GM21367 (cell line): ENCODE measurements at regions not wholly inside any gene's neighbourhood (a gene's known extent, or its start where the extent isn't known, plus 50 kb on each side); places are given as distances from the start of the nearest gene placed in this dataset.
"Not testable (repeated sequence)": the region's sequence is repeated elsewhere in the genome, so short reads cannot be mapped to it uniquely, and the experiment has no call there.

Experiments
- ATAC-seq: cut with Tn5 transposase; IDR thresholded peaks from one replicate; pipeline ENCODE4 v1.9.1; 2021; ENCODE audit not compliant: unreplicated experiment

GRCh38 chr16:65365732-65366715 is 244.2 kb upstream of the CDH11 start:
- ATAC-seq: no peak

DNA sequence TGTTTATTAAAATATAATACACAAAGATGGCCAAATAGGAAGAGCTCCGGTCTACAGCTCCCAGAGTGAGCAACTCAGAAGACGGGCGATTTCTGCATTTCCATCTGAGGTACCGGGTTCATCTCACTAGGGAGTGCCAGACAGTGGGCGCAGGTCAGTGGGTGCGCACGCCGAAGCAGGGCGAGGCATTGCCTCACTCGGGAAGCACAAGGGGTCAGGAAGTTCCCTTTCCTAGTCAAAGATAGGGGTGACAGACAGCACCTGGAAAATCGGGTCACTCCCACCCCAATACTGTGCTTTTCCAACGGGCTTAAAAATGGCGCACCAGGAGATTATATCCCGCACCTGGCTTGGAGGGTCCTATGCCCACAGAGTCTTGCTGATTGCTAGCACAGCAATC is 234.9 kb upstream of the CDH11 start:
- not testable (repeated sequence) for ATAC-seq

GRCh38 chr16:65355706-65356105 is 233.8 kb upstream of the CDH11 start:
- no peak for ATAC-seq

DNA sequence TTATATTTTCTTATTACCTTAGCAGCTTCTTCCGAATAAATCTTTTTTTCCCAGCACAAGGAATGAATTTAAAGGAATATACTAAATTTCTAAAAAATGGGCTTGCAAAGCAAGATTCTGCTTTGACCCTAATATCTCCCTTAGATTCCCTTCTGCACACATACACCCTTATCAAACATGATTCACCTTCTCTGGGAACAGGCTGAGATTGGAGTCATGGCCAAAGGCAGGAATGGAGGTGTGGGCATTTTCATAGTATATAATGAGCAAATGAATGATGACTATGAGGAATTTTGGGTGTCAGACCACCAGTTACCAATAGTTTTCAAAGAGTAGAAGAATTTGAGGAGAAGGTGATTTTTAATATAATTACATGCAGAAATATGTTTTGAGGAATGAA is 231.3 kb upstream of the CDH11 start:
- no peak for ATAC-seq

DNA sequence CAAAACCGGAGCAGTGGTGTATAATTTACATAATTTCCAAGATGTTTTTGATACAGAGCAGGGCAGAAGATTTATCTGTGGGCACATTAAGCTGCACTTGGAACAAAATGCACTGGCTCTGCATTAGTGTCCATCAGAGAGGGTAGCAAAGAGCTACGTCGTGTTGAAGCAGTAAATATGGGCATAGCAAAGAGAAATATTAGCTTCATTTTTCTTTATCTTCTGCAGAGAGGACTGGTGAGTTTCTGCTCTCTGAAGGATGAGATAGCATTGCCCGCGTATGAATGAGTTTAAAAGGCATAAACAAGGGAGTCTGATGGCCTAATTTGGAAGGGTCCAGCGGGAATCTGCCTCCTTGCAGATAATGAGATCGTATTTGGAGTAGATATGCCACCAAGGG is 227.8 kb upstream of the CDH11 start:
- ATAC-seq: no peak

- no peak for ATAC-seq
These were observed 221.7 kb upstream of the CDH11 start for GRCh38 chr16:65343556-65343955.

DNA sequence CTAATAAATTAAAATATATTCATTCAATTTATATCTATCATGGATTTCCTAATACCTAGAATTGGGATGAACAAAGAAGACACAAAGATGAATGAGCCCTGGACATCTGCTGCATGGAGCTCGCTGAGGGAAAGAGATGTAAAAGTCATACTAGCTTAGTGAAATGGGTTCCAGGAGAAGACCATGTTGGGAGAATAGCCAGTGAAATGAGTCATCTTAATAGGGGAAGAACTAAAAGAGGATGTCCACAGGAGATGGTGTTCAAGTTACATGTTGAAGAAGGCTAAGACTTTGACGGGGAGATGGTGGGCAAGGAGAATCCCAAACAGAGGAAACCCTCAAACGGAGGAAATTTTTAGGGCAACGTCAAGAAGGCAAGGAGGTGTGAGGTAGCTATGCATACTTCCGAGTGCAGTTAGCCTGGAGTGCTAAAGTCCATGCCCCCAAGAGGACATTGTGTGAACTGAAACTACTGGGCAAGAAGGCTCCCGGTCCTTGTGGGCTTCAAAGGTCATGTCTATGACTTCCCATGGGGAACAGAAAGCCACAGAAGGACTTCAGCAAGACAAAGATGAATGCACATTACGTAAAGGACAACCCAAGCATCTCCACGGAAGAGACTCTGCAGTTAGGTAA is 220.5 kb upstream of the CDH11 start:
- no peak for ATAC-seq

GRCh38 chr16:65339062-65339461 is 217.2 kb upstream of the CDH11 start:
- ATAC-seq: no peak

DNA sequence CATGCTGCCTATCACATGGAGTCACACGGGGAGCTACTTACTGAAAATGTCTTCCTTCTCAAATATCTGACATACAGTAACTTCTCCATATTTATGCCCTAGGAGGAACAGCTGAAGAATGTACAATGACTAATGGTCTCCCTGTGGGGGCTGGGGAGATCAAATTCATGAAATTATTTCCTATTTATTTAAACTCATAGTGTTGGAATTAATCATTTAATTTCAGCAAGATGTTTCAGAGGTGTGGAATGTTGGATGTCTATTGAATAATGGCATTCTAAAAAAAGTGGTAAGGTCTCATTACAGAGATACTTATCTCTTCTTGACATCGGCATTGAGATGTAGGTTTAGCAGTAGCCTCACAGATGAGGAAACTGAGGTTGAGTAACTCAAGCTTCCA is 214.3 kb upstream of the CDH11 start:
- no peak for ATAC-seq

GRCh38 chr16:65334081-65334480 is 212.2 kb upstream of the CDH11 start:
- ATAC-seq: no peak

DNA sequence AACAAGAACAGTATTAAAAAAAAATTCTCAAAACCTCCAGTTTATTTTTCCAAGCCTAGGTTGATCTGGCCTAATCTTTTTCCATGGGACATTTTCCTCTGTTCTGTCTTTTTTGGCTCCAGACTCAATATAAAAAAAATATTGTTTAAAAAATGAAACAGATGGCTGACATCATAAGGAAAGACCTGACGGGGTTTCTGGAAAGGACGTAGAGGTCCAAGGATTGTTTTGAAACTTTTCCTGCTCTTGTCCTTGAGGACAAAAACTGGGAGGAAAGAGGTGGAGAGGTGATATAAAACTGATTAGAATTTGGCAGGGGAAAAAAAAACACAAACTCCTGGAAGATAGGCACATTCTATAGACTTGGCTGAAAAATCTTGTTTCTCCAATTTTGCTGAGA is 211.4 kb upstream of the CDH11 start:
- ATAC-seq: no peak

GRCh38 chr16:65327346-65327745 is 205.5 kb upstream of the CDH11 start:
- no peak for ATAC-seq

DNA sequence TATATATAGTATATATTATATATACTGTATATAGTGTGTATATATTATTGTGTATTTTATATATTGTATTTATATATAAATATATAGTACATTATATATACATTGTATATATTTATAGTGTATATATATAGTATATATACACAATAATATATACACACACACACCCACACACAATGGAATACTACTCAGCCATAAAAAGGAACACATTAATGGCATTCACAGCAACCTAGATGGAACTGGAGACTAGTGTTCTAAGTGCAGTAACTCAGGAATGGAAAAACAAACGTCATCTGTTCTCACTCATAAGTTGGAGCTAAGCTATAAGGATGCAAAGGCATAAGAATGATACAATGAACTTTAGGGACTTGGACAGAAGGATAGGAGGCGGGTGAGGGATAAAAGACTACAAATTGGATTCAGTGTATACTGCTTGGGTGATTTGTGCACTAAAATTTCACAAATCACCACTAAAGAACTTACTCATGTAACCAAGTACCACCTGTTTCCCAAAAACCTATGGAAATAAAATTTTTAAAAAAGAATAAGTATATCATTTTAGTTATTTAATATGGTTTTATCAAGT is 201.9 kb upstream of the CDH11 start:
- ATAC-seq: no peak

GRCh38 chr16:65319621-65320231 is 197.9 kb upstream of the CDH11 start:
- no peak for ATAC-seq

DNA sequence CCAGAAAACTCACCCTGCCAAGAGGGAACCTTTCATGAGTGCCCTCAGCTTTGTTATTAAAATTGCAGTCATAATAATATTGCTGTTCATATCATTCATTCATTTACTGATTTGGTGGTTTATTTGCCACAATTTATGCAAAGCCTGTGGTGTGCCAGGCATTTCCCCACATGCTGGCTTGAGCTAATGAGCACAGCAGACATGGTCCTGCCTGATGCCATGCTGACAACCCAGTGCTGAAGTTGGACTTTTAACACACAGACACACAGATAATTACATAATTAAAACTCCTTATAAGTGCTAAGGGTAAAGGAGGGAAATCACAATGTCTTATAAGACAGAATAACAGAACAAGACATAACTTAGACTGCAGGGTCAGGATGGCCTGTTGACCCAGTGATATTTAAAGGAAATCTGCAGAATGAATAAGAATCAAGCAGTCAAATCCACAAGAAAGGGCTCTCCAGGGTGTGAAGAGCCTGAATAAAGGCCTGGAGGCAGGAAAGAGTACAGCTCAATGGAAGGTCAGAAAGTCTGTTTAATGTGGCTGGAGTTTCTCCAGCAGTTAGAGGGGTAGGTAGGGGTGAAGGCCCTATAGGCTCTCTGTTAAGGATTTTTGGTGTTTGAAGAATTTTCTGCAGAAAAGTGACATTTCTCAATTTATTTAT is 196.9 kb upstream of the CDH11 start:
- no peak for ATAC-seq

- no peak for ATAC-seq
These were observed 196.3 kb upstream of the CDH11 start for GRCh38 chr16:65318138-65318537.

GRCh38 chr16:65316808-65317207 is 194.9 kb upstream of the CDH11 start:
- no peak for ATAC-seq

GRCh38 chr16:65315081-65315780 is 193.4 kb upstream of the CDH11 start:
- ATAC-seq: no peak

DNA sequence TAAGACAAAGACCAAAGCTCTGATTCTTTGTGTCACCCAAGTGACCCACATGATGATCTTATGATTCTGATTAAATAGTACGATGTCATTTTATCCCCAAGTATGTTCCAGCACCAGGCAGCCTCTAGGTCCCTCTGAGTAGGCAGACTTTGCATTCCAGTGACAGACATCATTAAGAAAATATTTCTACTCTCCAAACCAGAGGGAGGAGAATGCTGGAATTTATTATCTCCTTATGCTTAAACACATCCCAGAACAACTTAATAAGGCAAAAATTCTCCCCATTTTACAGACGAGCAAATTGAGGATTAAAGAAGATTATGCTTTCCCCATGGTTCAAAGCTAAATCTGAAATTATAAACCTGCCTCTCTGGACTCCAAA is 192.8 kb upstream of the CDH11 start:
- ATAC-seq: no peak

DNA sequence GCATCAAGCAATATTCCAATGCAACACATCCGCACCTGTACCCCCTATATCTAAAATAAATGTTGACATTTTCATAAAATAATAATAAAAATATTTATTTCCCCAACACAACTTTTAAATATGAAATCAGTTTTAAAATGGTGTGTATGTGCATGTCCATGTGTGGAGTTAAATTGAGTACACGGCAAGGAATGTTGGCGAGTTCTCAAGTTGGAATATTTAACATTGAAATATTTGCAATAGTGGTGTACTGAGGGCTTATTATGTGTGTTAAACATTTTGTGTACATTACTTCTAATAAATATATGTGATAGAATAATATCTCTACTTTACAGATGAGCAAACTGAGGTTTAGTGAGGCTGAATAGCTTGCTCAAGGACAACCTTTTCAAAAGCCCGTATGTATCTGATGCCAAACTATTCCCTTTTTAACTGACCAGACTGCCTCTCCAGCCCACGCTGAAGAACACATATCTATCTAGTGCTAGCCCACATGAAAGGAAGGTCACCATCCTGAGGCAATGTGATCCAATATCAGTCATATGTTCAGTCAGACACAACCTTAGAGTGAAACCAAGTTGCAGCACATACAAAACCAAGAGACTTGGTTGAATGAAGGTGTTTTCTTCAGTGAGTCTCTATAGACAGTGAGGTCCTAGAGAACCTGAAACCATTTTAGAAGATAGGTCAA is 192.2 kb upstream of the CDH11 start:
- ATAC-seq: no peak
